ENCODE measurements at regions not wholly inside any gene's neighbourhood (a gene's known extent, or its start where the extent isn't known, plus 50 kb on each side); places are given as distances from the start of the nearest gene placed in this dataset.

DNA sequence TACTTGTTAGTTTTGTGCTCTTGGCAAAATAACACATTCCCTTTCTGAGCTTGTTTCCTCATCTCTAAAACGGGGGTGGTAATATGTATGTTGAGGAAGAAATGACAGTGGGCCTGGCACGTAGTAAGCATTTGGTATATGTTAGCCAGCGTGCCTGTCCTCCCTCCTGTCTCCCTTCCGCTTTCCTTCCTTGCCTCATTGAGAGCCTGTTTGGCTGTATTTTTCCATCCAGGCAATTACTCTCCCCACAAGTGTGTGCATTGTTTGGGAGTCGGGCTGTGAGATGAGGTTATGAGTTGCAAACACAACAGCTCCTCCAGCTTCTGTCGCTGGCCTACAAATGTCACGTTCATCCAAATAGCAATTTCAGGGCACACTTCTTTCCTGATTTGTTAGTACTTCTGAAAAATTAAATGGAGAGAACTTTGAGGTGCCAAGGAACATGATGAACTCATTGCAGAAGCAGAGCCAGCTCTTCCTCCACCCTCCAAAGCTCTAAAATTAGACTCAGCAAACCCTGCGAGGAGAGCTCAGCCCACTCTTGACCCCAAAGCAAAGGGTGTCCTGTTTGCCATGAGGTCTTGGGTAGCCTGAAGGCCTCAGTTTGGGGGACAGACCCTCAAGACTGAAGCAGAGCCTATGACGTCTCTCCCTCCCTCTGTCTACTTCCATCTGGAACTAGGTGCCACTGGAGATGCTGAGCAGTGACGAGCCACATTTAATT, 50.7 kb upstream of the TOX2 start:
- 71% methylated on average over 10 of the region's 10 CpGs for WGBS (ENCODE audit: low lambda C conversion rate, missing lambda C conversion rate)

DNA sequence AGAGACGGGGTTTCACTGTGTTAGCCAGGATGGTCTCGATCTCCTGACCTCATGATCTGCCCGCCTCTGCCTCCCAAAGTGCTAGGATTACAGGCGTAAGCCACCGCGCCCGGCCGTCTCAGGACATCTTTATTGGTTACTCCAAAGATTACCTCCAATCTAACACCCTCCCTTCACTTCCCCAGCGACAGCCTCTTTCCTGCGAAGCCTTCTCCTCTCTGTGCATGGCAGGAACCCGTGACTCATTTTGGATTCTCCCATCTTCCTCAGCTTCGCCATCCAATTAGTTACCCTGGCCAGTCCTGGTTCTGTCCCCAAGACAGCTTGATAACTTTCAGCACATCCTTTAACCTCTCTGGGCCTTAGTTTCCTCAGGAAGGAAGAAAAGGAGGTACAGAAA, 51.3 kb upstream of the TOX2 start:
- Histone ChIP-seq H3K27ac (no peak overlapping the region), H3K9me2 (replicated peaks; ENCODE audit: insufficient read depth) (no peaks in the 10 kb centered on the region), H3K9me3 (ENCODE audit: low read depth) (no peaks in the 10 kb centered on the region), H3K79me2 (no peaks in the 10 kb centered on the region), H3K4me1 (ENCODE audit: insufficient read depth) (no peaks in the 10 kb centered on the region), H3K4me3 (no peak overlapping the region), H4K20me1 (ENCODE audit: insufficient read depth, poor library complexity, severe bottlenecking) (no peaks in the 10 kb centered on the region), H3K4me2 (no peak overlapping the region), H3K27me3 (no peaks in the 10 kb centered on the region), H2AFZ (no peak overlapping the region), H3K36me3 (replicated peaks; ENCODE audit: insufficient read depth, low read depth) (no peaks in the 10 kb centered on the region)
- DNase-seq (ENCODE audit: low spot score) = no peak
- WGBS (ENCODE audit: low lambda C conversion rate, missing lambda C conversion rate) = 79% methylated on average over 12 of the region's 12 CpGs
- no peak for TF ChIP-seq EZH2phosphoT487 (IDR thresholded peaks at IDR 0.05; ENCODE audit: low read depth, severe bottlenecking, unreplicated experiment)
- TF ChIP-seq EZH2 (IDR thresholded peaks at IDR 0.05; ENCODE audit: borderline replicate concordance) = no peak
- TF ChIP-seq, protein P1, sequence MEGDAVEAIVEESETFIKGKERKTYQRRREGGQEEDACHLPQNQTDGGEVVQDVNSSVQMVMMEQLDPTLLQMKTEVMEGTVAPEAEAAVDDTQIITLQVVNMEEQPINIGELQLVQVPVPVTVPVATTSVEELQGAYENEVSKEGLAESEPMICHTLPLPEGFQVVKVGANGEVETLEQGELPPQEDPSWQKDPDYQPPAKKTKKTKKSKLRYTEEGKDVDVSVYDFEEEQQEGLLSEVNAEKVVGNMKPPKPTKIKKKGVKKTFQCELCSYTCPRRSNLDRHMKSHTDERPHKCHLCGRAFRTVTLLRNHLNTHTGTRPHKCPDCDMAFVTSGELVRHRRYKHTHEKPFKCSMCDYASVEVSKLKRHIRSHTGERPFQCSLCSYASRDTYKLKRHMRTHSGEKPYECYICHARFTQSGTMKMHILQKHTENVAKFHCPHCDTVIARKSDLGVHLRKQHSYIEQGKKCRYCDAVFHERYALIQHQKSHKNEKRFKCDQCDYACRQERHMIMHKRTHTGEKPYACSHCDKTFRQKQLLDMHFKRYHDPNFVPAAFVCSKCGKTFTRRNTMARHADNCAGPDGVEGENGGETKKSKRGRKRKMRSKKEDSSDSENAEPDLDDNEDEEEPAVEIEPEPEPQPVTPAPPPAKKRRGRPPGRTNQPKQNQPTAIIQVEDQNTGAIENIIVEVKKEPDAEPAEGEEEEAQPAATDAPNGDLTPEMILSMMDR (IDR thresholded peaks at IDR 0.05; ENCODE audit: poor library complexity) = no peak

More for the DNA sequence above, 50.7 kb upstream of the TOX2 start:
- TF ChIP-seq, protein P1 (IDR thresholded peaks at IDR 0.05; ENCODE audit: poor library complexity) = no peak
- no peak for TF ChIP-seq EZH2 (IDR thresholded peaks at IDR 0.05; ENCODE audit: borderline replicate concordance)
- no peak for TF ChIP-seq EZH2phosphoT487 (IDR thresholded peaks at IDR 0.05; ENCODE audit: low read depth, severe bottlenecking, unreplicated experiment)
- no peaks in the 10 kb centered on the region for H4K20me1 ChIP-seq (ENCODE audit: insufficient read depth, poor library complexity, severe bottlenecking)
- no peak for DNase-seq (ENCODE audit: low spot score)
- H3K9me2 ChIP-seq (replicated peaks; ENCODE audit: insufficient read depth) = no peaks in the 10 kb centered on the region
- no peak overlapping the region for H3K4me2 ChIP-seq
- no peaks in the 10 kb centered on the region for H3K4me1 ChIP-seq (ENCODE audit: insufficient read depth)
- no peak overlapping the region for H3K4me3 ChIP-seq
- H3K27ac ChIP-seq = no peak overlapping the region
- H3K79me2 ChIP-seq = no peaks in the 10 kb centered on the region
- H3K9me3 ChIP-seq (ENCODE audit: low read depth) = no peaks in the 10 kb centered on the region
- no peaks in the 10 kb centered on the region for H3K27me3 ChIP-seq
- no peaks in the 10 kb centered on the region for H3K36me3 ChIP-seq (replicated peaks; ENCODE audit: insufficient read depth, low read depth)
- no peak overlapping the region for H2AFZ ChIP-seq

DNA sequence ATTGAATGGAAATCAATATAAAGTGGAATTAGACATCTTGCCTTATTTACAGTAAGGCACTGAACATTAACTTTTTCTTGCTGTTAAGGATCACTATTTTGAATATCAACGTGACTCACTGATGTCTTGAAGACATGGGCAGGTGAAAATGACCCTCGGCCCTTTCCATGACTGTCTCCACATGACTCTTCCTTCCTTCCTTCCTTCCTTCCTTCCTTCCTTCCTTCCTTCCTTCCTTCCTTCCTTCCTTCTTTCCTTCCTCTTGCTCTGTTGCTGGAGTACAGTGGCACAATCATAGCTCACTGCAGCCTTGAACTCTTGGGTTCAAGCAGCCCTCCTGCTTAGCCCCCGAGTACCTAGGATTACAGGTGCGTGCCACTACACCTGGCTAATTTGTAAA, 52.2 kb upstream of the TOX2 start:
- Histone ChIP-seq H3K27ac (no peak overlapping the region), H3K36me3 (replicated peaks; ENCODE audit: insufficient read depth, low read depth) (no peaks in the 10 kb centered on the region), H3K4me2 (no peak overlapping the region), H3K9me2 (replicated peaks; ENCODE audit: insufficient read depth) (no peaks in the 10 kb centered on the region), H2AFZ (no peak overlapping the region), H3K79me2 (no peaks in the 10 kb centered on the region), H4K20me1 (ENCODE audit: insufficient read depth, poor library complexity, severe bottlenecking) (no peaks in the 10 kb centered on the region), H3K27me3 (no peaks in the 10 kb centered on the region), H3K4me3 (no peak overlapping the region), H3K9me3 (ENCODE audit: low read depth) (no peaks in the 10 kb centered on the region), H3K4me1 (ENCODE audit: insufficient read depth) (no peaks in the 10 kb centered on the region)
- no peak for DNase-seq (ENCODE audit: low spot score)
- WGBS (ENCODE audit: low lambda C conversion rate, missing lambda C conversion rate) = 81% methylated on average over 3 of the region's 4 CpGs
- no peak for TF ChIP-seq EZH2phosphoT487 (IDR thresholded peaks at IDR 0.05; ENCODE audit: low read depth, severe bottlenecking, unreplicated experiment)
- TF ChIP-seq EZH2 (IDR thresholded peaks at IDR 0.05; ENCODE audit: borderline replicate concordance) = no peak
- TF ChIP-seq, protein P1 (IDR thresholded peaks at IDR 0.05; ENCODE audit: poor library complexity) = no peak
